ENCODE measurements at regions not wholly inside any gene's neighbourhood (a gene's known extent, or its start where the extent isn't known, plus 50 kb on each side); places are given as distances from the start of the nearest gene placed in this dataset.

DNA sequence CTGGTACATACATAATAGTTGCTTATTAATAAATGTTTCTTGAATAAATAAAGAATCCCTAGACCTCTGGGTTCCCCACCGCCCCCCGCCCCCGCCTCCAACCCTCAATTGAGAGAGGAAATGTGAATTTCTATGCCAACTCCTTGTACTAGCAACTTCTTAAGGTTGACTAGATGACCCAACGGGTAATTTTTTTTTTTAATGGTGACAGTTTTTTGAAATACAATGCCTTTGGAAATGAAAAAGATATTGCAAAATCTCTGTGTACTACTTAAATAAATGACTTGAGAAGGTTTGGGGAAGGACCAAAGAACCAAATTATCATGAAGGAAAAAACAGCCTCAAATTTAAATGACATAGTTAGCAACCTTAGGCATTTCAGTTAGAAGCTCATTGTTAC, 640.3 kb downstream of the TBC1D4 start:
- TF ChIP-seq, protein P1, sequence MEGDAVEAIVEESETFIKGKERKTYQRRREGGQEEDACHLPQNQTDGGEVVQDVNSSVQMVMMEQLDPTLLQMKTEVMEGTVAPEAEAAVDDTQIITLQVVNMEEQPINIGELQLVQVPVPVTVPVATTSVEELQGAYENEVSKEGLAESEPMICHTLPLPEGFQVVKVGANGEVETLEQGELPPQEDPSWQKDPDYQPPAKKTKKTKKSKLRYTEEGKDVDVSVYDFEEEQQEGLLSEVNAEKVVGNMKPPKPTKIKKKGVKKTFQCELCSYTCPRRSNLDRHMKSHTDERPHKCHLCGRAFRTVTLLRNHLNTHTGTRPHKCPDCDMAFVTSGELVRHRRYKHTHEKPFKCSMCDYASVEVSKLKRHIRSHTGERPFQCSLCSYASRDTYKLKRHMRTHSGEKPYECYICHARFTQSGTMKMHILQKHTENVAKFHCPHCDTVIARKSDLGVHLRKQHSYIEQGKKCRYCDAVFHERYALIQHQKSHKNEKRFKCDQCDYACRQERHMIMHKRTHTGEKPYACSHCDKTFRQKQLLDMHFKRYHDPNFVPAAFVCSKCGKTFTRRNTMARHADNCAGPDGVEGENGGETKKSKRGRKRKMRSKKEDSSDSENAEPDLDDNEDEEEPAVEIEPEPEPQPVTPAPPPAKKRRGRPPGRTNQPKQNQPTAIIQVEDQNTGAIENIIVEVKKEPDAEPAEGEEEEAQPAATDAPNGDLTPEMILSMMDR (IDR thresholded peaks at IDR 0.05 in 4 of 5, conservative IDR thresholded peaks at IDR 0.05 in 1 of 5) = no peak
- TF ChIP-seq POLR2A (IDR thresholded peaks at IDR 0.05) = no peak

All from gastrocnemius medialis (tissue), 4 donors.